Cardiac fibroblast (primary cell): ENCODE measurements at regions not wholly inside any gene's neighbourhood (a gene's known extent, or its start where the extent isn't known, plus 50 kb on each side); places are given as distances from the start of the nearest gene placed in this dataset.

Experiments
- DNase-seq, 2 donors: peaks; one replicate each; pipeline versions ENCODE4 v3.0.0 to v3.0.0-alpha.2; 2010; ENCODE audit warnings: low read depth in 2 of 2
- H3K4me3 ChIP-seq, 2 donors: replicated peaks in 1 of 2; 1 replicate in 1 of 2; 2 replicates in 1 of 2; pipeline ENCODE4 v1.5.1; 2011; ENCODE audit warnings: low read depth in 2 of 2, low read length in 2 of 2, mild to moderate bottlenecking in 2 of 2, moderate library complexity in 1 of 2
- CTCF ChIP-seq: IDR thresholded peaks from one replicate; pipeline ENCODE4 v1.5.1; 2011; ENCODE audit warnings: low read depth, mild to moderate bottlenecking, low read length, inconsistent platforms

- no peak for TF ChIP-seq CTCF
- H3K4me3 ChIP-seq, result no peak overlapping the region
- no peak for DNase-seq
Observed at GRCh38 chr1:30348147-30348546, 375.2 kb downstream of the MATN1 start.

- H3K4me3 ChIP-seq, result no peak overlapping the region
- no peak for TF ChIP-seq CTCF
- DNase-seq, result no peak
Observed at GRCh38 chr1:30345491-30346130, 377.8 kb downstream of the MATN1 start.

GRCh38 chr1:30343562-30343961 is 379.8 kb downstream of the MATN1 start:
- no peak for TF ChIP-seq CTCF
- DNase-seq, result no peak
- H3K4me3 ChIP-seq, result no peak overlapping the region

- TF ChIP-seq CTCF, result no peak
- no peak for DNase-seq
- no peak overlapping the region for H3K4me3 ChIP-seq
Observed at GRCh38 chr1:30342535-30343141, 380.7 kb downstream of the MATN1 start.

GRCh38 chr1:30340934-30341333 is 382.5 kb downstream of the MATN1 start:
- no peak for DNase-seq
- TF ChIP-seq CTCF, result no peak
- H3K4me3 ChIP-seq, result no peak overlapping the region

GRCh38 chr1:30339866-30340265 is 383.5 kb downstream of the MATN1 start:
- TF ChIP-seq CTCF, result no peak
- no peak overlapping the region for H3K4me3 ChIP-seq
- no peak for DNase-seq

- no peak overlapping the region for H3K4me3 ChIP-seq
- no peak for TF ChIP-seq CTCF
- DNase-seq, result no peak
Observed at GRCh38 chr1:30338765-30339164, 384.6 kb downstream of the MATN1 start.
